ENCODE measurements at regions not wholly inside any gene's neighbourhood (a gene's known extent, or its start where the extent isn't known, plus 50 kb on each side); places are given as distances from the start of the nearest gene placed in this dataset.

- TF ChIP-seq CTCF (IDR thresholded peaks at IDR 0.05 in 2 of 3, conservative IDR thresholded peaks at IDR 0.05 in 1 of 3; ENCODE audit: borderline replicate concordance in 1 of 3, insufficient read depth in 1 of 3, low read depth in 2 of 3, low read length in 2 of 3) (no peak), ZFX (IDR thresholded peaks at IDR 0.05) (no peak), POLR2A (IDR thresholded peaks at IDR 0.05; ENCODE audit: borderline replicate concordance, extremely low read depth, insufficient read depth, insufficient read length) (no peak), REST (IDR thresholded peaks at IDR 0.05; ENCODE audit: low read depth) (no peak), POLR2AphosphoS5 (IDR thresholded peaks at IDR 0.05; ENCODE audit: low read depth, low read length) (no peak), JUND (IDR thresholded peaks at IDR 0.05) (no peak), SP1 (IDR thresholded peaks at IDR 0.05; ENCODE audit: low read depth) (no peak), SIN3A (IDR thresholded peaks at IDR 0.05; ENCODE audit: low read depth) (no peak)
Measured at GRCh38 chr6:44044940-44045671, 82.1 kb downstream of the MRPL14 start.

Data from HCT116 (cell line).